IMR-90 (cell line): ENCODE measurements at regions not wholly inside any gene's neighbourhood (a gene's known extent, or its start where the extent isn't known, plus 50 kb on each side); places are given as distances from the start of the nearest gene placed in this dataset.

Source experiments
- ATAC-seq: fragments of 200-7000 bp; cut with Tn5 transposase; 2 replicates; pipeline ENCODE4 v1.9.1; 2020; ENCODE audit warnings: low read depth, mild to moderate bottlenecking, moderate library complexity
- BruUV-seq: library from RNA; stranded (reverse); fragments of 400-500 nt; replicated peaks from 2 replicates; lab custom pipeline; 2021; lab: Mats Ljungman, UMichigan
- CTCF ChIA-PET: fragments of 300-600 bp; formaldehyde crosslinking; extraction: SDS; loops from one replicate; lab custom pipeline; 2021; ENCODE audit warnings: antibody characterized with exemption; lab: Yijun Ruan, JAX
- POLR2A ChIA-PET: fragments of 300-600 bp; sonication (Branson Sonifier 250); formaldehyde crosslinking; loops from one replicate; lab custom pipeline; 2022; ENCODE audit warnings: antibody characterized with exemption; ENCODE audit not compliant: unreplicated experiment; lab: Charles Lee
- DNase-seq: peaks from one replicate; pipeline ENCODE4 v3.0.0; 2013
- H2AFZ ChIP-seq: replicated peaks from 2 replicates; pipeline ENCODE3; 2013; ENCODE audit warnings: low read length, mild to moderate bottlenecking; ENCODE audit not compliant: poor library complexity
- H2AK5ac ChIP-seq: 2 replicates; pipeline ENCODE4 v1.6.1; 2013; ENCODE audit warnings: low read depth, low read length, inconsistent platforms
- H2AK9ac ChIP-seq: replicated peaks from 2 replicates; pipeline ENCODE3; 2013; ENCODE audit warnings: mild to moderate bottlenecking, low read depth, low read length, moderate library complexity; ENCODE audit not compliant: poor library complexity
- H2BK120ac ChIP-seq: 2 replicates; pipeline ENCODE4 v1.6.1; 2013; ENCODE audit warnings: low read depth, low read length, inconsistent platforms
- H2BK15ac ChIP-seq: 3 replicates; pipeline ENCODE4 v1.6.1; 2013; ENCODE audit warnings: low read depth, low read length, inconsistent platforms
- H2BK20ac ChIP-seq: 2 replicates; pipeline ENCODE4 v1.6.1; 2013; ENCODE audit warnings: low read depth, mild to moderate bottlenecking, inconsistent platforms, low read length, moderate library complexity
- H2BK5ac ChIP-seq: 2 replicates; pipeline ENCODE4 v1.6.1; 2013; ENCODE audit warnings: mild to moderate bottlenecking, low read depth, low read length, inconsistent platforms; ENCODE audit not compliant: poor library complexity, severe bottlenecking
- H3K14ac ChIP-seq: replicated peaks from 2 replicates; pipeline ENCODE4 v1.6.1; 2013; ENCODE audit warnings: low read depth, low read length, inconsistent platforms
- H3K18ac ChIP-seq: 2 replicates; pipeline ENCODE4 v1.6.1; 2013; ENCODE audit warnings: low read depth, low read length, control low read depth
- H3K23ac ChIP-seq: 2 replicates; pipeline ENCODE4 v1.6.1; 2013; ENCODE audit warnings: low read depth, low read length, inconsistent platforms
- H3K27ac ChIP-seq: 2 replicates; pipeline ENCODE4 v1.5.1; 2013; ENCODE audit warnings: mild to moderate bottlenecking, control low read depth, low read length; ENCODE audit not compliant: insufficient read depth
- H3K27me3 ChIP-seq: 2 replicates; pipeline ENCODE4 v1.6.1; 2013; ENCODE audit warnings: low read length; ENCODE audit not compliant: control insufficient read depth, insufficient read depth
- H3K36me3 ChIP-seq: 2 replicates; pipeline ENCODE4 v1.6.1; 2013; ENCODE audit warnings: low read length, mixed read lengths; ENCODE audit not compliant: control insufficient read depth, insufficient read depth
- H3K4ac ChIP-seq: 2 replicates; pipeline ENCODE4 v1.6.1; 2013; ENCODE audit warnings: low read depth, low read length, inconsistent platforms
- H3K4me1 ChIP-seq: 2 replicates; pipeline ENCODE4 v1.6.1; 2013; ENCODE audit warnings: low read length, mixed read lengths; ENCODE audit not compliant: control insufficient read depth, insufficient read depth
- H3K4me2 ChIP-seq: 2 replicates; pipeline ENCODE4 v1.6.1; 2013; ENCODE audit warnings: low read depth, mild to moderate bottlenecking, control low read depth, low read length, moderate library complexity
- H3K4me3 ChIP-seq: 2 replicates; pipeline ENCODE4 v1.5.1; 2013; ENCODE audit warnings: low read depth, mild to moderate bottlenecking, control low read depth, low read length, moderate library complexity; ENCODE audit not compliant: insufficient read depth
- H3K56ac ChIP-seq: 2 replicates; pipeline ENCODE4 v1.6.1; 2013; ENCODE audit warnings: low read length, inconsistent platforms; ENCODE audit not compliant: insufficient read depth; ENCODE audit errors: extremely low read depth
- H3K79me1 ChIP-seq, 2 experiments: 2 replicates each; pipeline ENCODE4 v1.6.1; 2013; ENCODE audit warnings: low read length in 2 of 2, inconsistent platforms in 1 of 2, low read depth in 1 of 2
- H3K9ac ChIP-seq: 2 replicates; pipeline ENCODE4 v1.6.1; 2013; ENCODE audit warnings: low read depth, low read length, control low read depth
- H3K9me1 ChIP-seq: 2 replicates; pipeline ENCODE4 v1.6.1; 2013; ENCODE audit warnings: low read length, inconsistent platforms; ENCODE audit not compliant: insufficient read depth
- H3K9me3 ChIP-seq: 2 replicates; pipeline ENCODE4 v1.6.1; 2013; ENCODE audit warnings: low read length; ENCODE audit not compliant: control insufficient read depth, insufficient read depth
- H4K20me1 ChIP-seq: 2 replicates; pipeline ENCODE4 v1.6.1; 2013; ENCODE audit warnings: low read length, inconsistent platforms; ENCODE audit not compliant: insufficient read depth
- H4K5ac ChIP-seq: 2 replicates; pipeline ENCODE4 v1.6.1; 2013; ENCODE audit warnings: mild to moderate bottlenecking, low read depth, low read length, control low read depth
- H4K8ac ChIP-seq, 2 experiments: 2 replicates each; pipeline ENCODE4 v1.6.1; 2013; ENCODE audit warnings: low read depth in 2 of 2, low read length in 2 of 2, control low read depth in 1 of 2, inconsistent platforms in 1 of 2
- H4K91ac ChIP-seq: 2 replicates; pipeline ENCODE4 v1.6.1; 2013; ENCODE audit warnings: low read depth, low read length, inconsistent platforms; ENCODE audit not compliant: insufficient read depth
- BHLHE40 ChIP-seq: fragments of 150-350 bp; IDR thresholded peaks from 2 replicates; pipeline ENCODE4 v1.6.1; 2016; ENCODE audit warnings: mild to moderate bottlenecking, low read depth, low read length
- CEBPB ChIP-seq: IDR thresholded peaks from 2 replicates; pipeline ENCODE4 v1.6.1; 2012; ENCODE audit warnings: low read depth, low read length, improper control_type of control experiment
- CHD1 ChIP-seq: IDR thresholded peaks from 2 replicates; pipeline ENCODE4 v1.6.1; 2012; ENCODE audit warnings: low read depth, low read length, improper control_type of control experiment
- CTCF ChIP-seq: conservative IDR thresholded peaks from 2 replicates; pipeline ENCODE4 v1.5.1; 2012; ENCODE audit warnings: mild to moderate bottlenecking, low read depth, low read length, improper control_type of control experiment
- FOS ChIP-seq: fragments of 150-350 bp; IDR thresholded peaks from 2 replicates; pipeline ENCODE4 v1.6.1; 2016; ENCODE audit warnings: low read depth, low read length
- MAFK ChIP-seq: IDR thresholded peaks from 2 replicates; pipeline ENCODE4 v1.6.1; 2012; ENCODE audit warnings: low read depth, low read length, improper control_type of control experiment
- MAZ ChIP-seq: IDR thresholded peaks from 2 replicates; pipeline ENCODE4 v1.6.1; 2012; ENCODE audit warnings: low read depth, mild to moderate bottlenecking, low read length, improper control_type of control experiment, moderate library complexity, borderline replicate concordance
- MXI1 ChIP-seq: IDR thresholded peaks from 2 replicates; pipeline ENCODE4 v1.6.1; 2012; ENCODE audit warnings: low read depth, mild to moderate bottlenecking, low read length, moderate library complexity, borderline replicate concordance
- NFE2L2 ChIP-seq: fragments of 150-350 bp; IDR thresholded peaks from 2 replicates; pipeline ENCODE4 v1.6.1; 2016; ENCODE audit warnings: low read depth, mild to moderate bottlenecking, low read length
- POLR2A ChIP-seq: IDR thresholded peaks from 2 replicates; pipeline ENCODE4 v1.6.1; 2012; ENCODE audit warnings: mild to moderate bottlenecking, low read depth, low read length
- RAD21 ChIP-seq: IDR thresholded peaks from 2 replicates; pipeline ENCODE4 v1.6.1; 2012; ENCODE audit warnings: low read length, improper control_type of control experiment
- RCOR1 ChIP-seq: IDR thresholded peaks from 2 replicates; pipeline ENCODE4 v1.6.1; 2012; ENCODE audit warnings: mild to moderate bottlenecking, low read length, improper control_type of control experiment; ENCODE audit not compliant: insufficient replicate concordance
- RFX5 ChIP-seq: IDR thresholded peaks from 2 replicates; pipeline ENCODE4 v1.8.0; 2012; ENCODE audit warnings: low read depth, mild to moderate bottlenecking, low read length, moderate library complexity
- SMC3 ChIP-seq: fragments of 150-350 bp; IDR thresholded peaks from 2 replicates; pipeline ENCODE4 v1.6.1; 2016; ENCODE audit warnings: low read depth, mild to moderate bottlenecking, antibody characterized with exemption, low read length, moderate library complexity
- WGBS, 2 experiments: methylation state at CpG; one replicate each; pipeline versions ENCODE4 v1.1.5 to v1.1.7; 2013; ENCODE audit warnings: missing lambda C conversion rate in 2 of 2; ENCODE audit not compliant: insufficient read length in 1 of 2; ENCODE audit errors: extremely low coverage in 2 of 2; 5-methylcytosine and 5-hydroxymethylcytosine counted together
- dilution Hi-C: fragments of 300-500 bp; cut with HindIII; formaldehyde crosslinking; loops from one replicate; pipeline ENCODE4 v1.14.3; 2018; ENCODE audit warnings: low sequenced_read_pairs; ENCODE audit not compliant: unreplicated experiment
- in situ Hi-C: fragments of 300-500 bp; cut with MboI; formaldehyde crosslinking; loops from 3 replicates; pipeline ENCODE4 v1.14.3; 2019; ENCODE audit warnings: low sequenced_read_pairs, inconsistent platforms, mixed read lengths
- intact Hi-C: fragments of 100-400 bp; cut with micrococcal nuclease; formaldehyde crosslinking; loops from 2 replicates; pipeline ENCODE4 v1.10.0; 2022
- TF ChIP-seq, protein P1 (sequence below): fragments of 150-350 bp; IDR thresholded peaks from 2 replicates; pipeline ENCODE4 v1.6.1; 2016; ENCODE audit warnings: low read depth, mild to moderate bottlenecking, low read length, moderate library complexity, borderline replicate concordance
- TF ChIP-seq, protein P2 (sequence below): fragments of 150-350 bp; IDR thresholded peaks from 2 replicates; pipeline ENCODE4 v1.6.1; 2017; ENCODE audit warnings: mild to moderate bottlenecking, antibody characterized with exemption, low read length, low read depth

GRCh38 chr13:44321961-44322360 is 51.7 kb upstream of the SERP2 start:
- Histone ChIP-seq H2AFZ (no peak overlapping the region), H3K27ac (no peak overlapping the region), H3K27me3 (no peaks in the 10 kb centered on the region; the same call in 1 of the 2 replicates), H3K4me1 (peaks cover 8% of the 10 kb centered on the region), H3K9me3 (no peaks in the 10 kb centered on the region; the same call in 1 of the 2 replicates), H2AK9ac (no peak overlapping the region), H4K5ac (no peak overlapping the region), H4K8ac (no peak overlapping the region), H3K14ac (no peak overlapping the region), H2BK15ac (no peak overlapping the region), H4K91ac (no peak overlapping the region), H2BK5ac (no peak overlapping the region), H3K4me3 (no peak overlapping the region), H3K4me2 (no peak overlapping the region), H2BK120ac (no peak overlapping the region), H3K4ac (no peak overlapping the region), H2AK5ac (no peak overlapping the region), H3K36me3 (no peaks in the 10 kb centered on the region), H3K79me1 (no peaks in the 10 kb centered on the region), H3K9me1 (0 out of 2 replicates have a peak, but pooled peaks cover 5% of the 10 kb centered on the region), H2BK20ac (no peak overlapping the region), H4K20me1 (no peaks in the 10 kb centered on the region), H3K9ac (no peak overlapping the region), H3K18ac (no peak overlapping the region), H3K56ac (no peak overlapping the region), H3K23ac (no peak overlapping the region)
- DNase-seq (no peak), ATAC-seq (no peak)
- BruUV-seq, result no TSS peak
- WGBS, 2 experiments, result 100% methylated on average over 1 of the region's 2 CpGs; no CpG with 5 or more reads in 1 of the 2 experiments
- TF ChIP-seq CTCF, result no peak
- no peak for TF ChIP-seq SMC3
- TF ChIP-seq CHD1, result no peak
- TF ChIP-seq MXI1, result no peak
- TF ChIP-seq NFE2L2, result no peak
- TF ChIP-seq RCOR1, result no peak
- no peak for TF ChIP-seq MAZ
- TF ChIP-seq RFX5, result no peak
- TF ChIP-seq, protein P1, sequence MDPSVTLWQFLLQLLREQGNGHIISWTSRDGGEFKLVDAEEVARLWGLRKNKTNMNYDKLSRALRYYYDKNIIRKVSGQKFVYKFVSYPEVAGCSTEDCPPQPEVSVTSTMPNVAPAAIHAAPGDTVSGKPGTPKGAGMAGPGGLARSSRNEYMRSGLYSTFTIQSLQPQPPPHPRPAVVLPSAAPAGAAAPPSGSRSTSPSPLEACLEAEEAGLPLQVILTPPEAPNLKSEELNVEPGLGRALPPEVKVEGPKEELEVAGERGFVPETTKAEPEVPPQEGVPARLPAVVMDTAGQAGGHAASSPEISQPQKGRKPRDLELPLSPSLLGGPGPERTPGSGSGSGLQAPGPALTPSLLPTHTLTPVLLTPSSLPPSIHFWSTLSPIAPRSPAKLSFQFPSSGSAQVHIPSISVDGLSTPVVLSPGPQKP, result no peak
- no peak for TF ChIP-seq MAFK
- no peak for TF ChIP-seq BHLHE40
- TF ChIP-seq FOS, result no peak
- TF ChIP-seq RAD21, result no peak
- no peak for TF ChIP-seq CEBPB
- TF ChIP-seq, protein P2, sequence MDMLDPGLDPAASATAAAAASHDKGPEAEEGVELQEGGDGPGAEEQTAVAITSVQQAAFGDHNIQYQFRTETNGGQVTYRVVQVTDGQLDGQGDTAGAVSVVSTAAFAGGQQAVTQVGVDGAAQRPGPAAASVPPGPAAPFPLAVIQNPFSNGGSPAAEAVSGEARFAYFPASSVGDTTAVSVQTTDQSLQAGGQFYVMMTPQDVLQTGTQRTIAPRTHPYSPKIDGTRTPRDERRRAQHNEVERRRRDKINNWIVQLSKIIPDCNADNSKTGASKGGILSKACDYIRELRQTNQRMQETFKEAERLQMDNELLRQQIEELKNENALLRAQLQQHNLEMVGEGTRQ, result no peak
- TF ChIP-seq POLR2A, result no peak
- in situ Hi-C loops (no loop called here), intact Hi-C loops (no loop called here), dilution Hi-C loops (no loop called here)
- CTCF ChIA-PET, result no interaction called here
- POLR2A ChIA-PET, result no interaction called here
